IPS-20b (cell line): ENCODE measurements at regions not wholly inside any gene's neighbourhood (a gene's known extent, or its start where the extent isn't known, plus 50 kb on each side); places are given as distances from the start of the nearest gene placed in this dataset.
"Not testable (repeated sequence)": the region's sequence is repeated elsewhere in the genome, so short reads cannot be mapped to it uniquely, and the experiment has no call there.

Source experiments
- H3K27ac ChIP-seq: one replicate; pipeline ENCODE4 v1.5.1; 2013; ENCODE audit warnings: low read length
- H3K27me3 ChIP-seq: 2 replicates; pipeline ENCODE4 v1.6.1; 2013; ENCODE audit warnings: mild to moderate bottlenecking, low read length, inconsistent platforms; ENCODE audit not compliant: insufficient read depth
- H3K36me3 ChIP-seq: 2 replicates; pipeline ENCODE4 v1.6.1; 2013; ENCODE audit warnings: low read depth, mild to moderate bottlenecking, inconsistent platforms, low read length, moderate library complexity; ENCODE audit not compliant: insufficient read depth
- H3K4me1 ChIP-seq: 2 replicates; pipeline ENCODE4 v1.6.1; 2013; ENCODE audit warnings: mild to moderate bottlenecking, control low read depth, inconsistent platforms, low read length, moderate library complexity; ENCODE audit not compliant: insufficient read depth
- H3K4me3 ChIP-seq: 2 replicates; pipeline ENCODE4 v1.5.1; 2013; ENCODE audit warnings: mild to moderate bottlenecking, low read length, inconsistent platforms
- H3K9ac ChIP-seq: 2 replicates; pipeline ENCODE4 v1.6.1; 2013; ENCODE audit warnings: low read depth, mild to moderate bottlenecking, inconsistent platforms, low read length, moderate library complexity
- H3K9me3 ChIP-seq: 2 replicates; pipeline ENCODE4 v1.6.1; 2013; ENCODE audit warnings: mild to moderate bottlenecking, low read depth, low read length, inconsistent platforms; ENCODE audit not compliant: insufficient read depth

- no peak overlapping the region for H3K4me3 ChIP-seq
- H3K9me3 ChIP-seq: no peaks in the 10 kb centered on the region
- no peaks in the 10 kb centered on the region for H3K36me3 ChIP-seq
- no peaks in the 10 kb centered on the region for H3K27me3 ChIP-seq
- H3K27ac ChIP-seq: no peak overlapping the region
- no peak overlapping the region for H3K9ac ChIP-seq
- peaks cover 3% of the 10 kb centered on the region; the same call in 1 of the 2 replicates for H3K4me1 ChIP-seq
Observed at GRCh38 chr2:17206771-17207170, 311.5 kb downstream of the RAD51AP2 start.

GRCh38 chr2:17204214-17204613, 314.0 kb downstream of the RAD51AP2 start:
- H3K9me3 ChIP-seq, H3K36me3 ChIP-seq, H3K4me3 ChIP-seq, H3K9ac ChIP-seq, H3K27ac ChIP-seq, H3K4me1 ChIP-seq, H3K27me3 ChIP-seq: not testable (repeated sequence)

- H3K9ac ChIP-seq, H3K9me3 ChIP-seq, H3K36me3 ChIP-seq, H3K4me3 ChIP-seq, H3K27ac ChIP-seq, H3K27me3 ChIP-seq, H3K4me1 ChIP-seq: not testable (repeated sequence)
Observed at GRCh38 chr2:17202628-17203027, 315.6 kb downstream of the RAD51AP2 start.

- H3K4me1 ChIP-seq: no peaks in the 10 kb centered on the region
- H3K27ac ChIP-seq: no peak overlapping the region
- H3K27me3 ChIP-seq: no peaks in the 10 kb centered on the region
- no peak overlapping the region for H3K9ac ChIP-seq
- no peak overlapping the region for H3K4me3 ChIP-seq
- H3K36me3 ChIP-seq: no peaks in the 10 kb centered on the region
- H3K9me3 ChIP-seq: no peaks in the 10 kb centered on the region
Observed at GRCh38 chr2:17199741-17200140, 318.5 kb downstream of the RAD51AP2 start.

GRCh38 chr2:17196380-17196779, 321.9 kb downstream of the RAD51AP2 start:
- Histone ChIP-seq H3K27me3 (no peaks in the 10 kb centered on the region), H3K9me3 (no peaks in the 10 kb centered on the region), H3K36me3 (no peaks in the 10 kb centered on the region), H3K27ac (no peak overlapping the region), H3K4me3 (no peak overlapping the region), H3K4me1 (no peaks in the 10 kb centered on the region), H3K9ac (no peak overlapping the region)

GRCh38 chr2:17195016-17195415, 323.2 kb downstream of the RAD51AP2 start:
- Histone ChIP-seq H3K27ac (no peak overlapping the region), H3K9ac (no peak overlapping the region), H3K4me1 (no peaks in the 10 kb centered on the region; the same call in 1 of the 2 replicates), H3K9me3 (no peaks in the 10 kb centered on the region), H3K4me3 (no peak overlapping the region), H3K27me3 (no peaks in the 10 kb centered on the region), H3K36me3 (no peaks in the 10 kb centered on the region)

GRCh38 chr2:17194083-17194482, 324.2 kb downstream of the RAD51AP2 start:
- no peaks in the 10 kb centered on the region for H3K36me3 ChIP-seq
- no peak overlapping the region for H3K4me3 ChIP-seq
- H3K4me1 ChIP-seq: no peaks in the 10 kb centered on the region; the same call in 1 of the 2 replicates

GRCh38 chr2:17193433-17193890, 324.8 kb downstream of the RAD51AP2 start:
- H3K27me3 ChIP-seq: not testable (repeated sequence)

More at GRCh38 chr2:17194083-17194482, 324.2 kb downstream of the RAD51AP2 start:
- no peak overlapping the region for H3K27ac ChIP-seq
- H3K27me3 ChIP-seq: no peaks in the 10 kb centered on the region
- no peaks in the 10 kb centered on the region for H3K9me3 ChIP-seq
- H3K9ac ChIP-seq: no peak overlapping the region

GRCh38 chr2:17191223-17191622, 327.0 kb downstream of the RAD51AP2 start:
- Histone ChIP-seq H3K4me3 (no peak overlapping the region), H3K9ac (no peak overlapping the region), H3K9me3 (no peaks in the 10 kb centered on the region), H3K36me3 (no peaks in the 10 kb centered on the region), H3K27ac (no peak overlapping the region), H3K4me1 (no peaks in the 10 kb centered on the region; the same call in 1 of the 2 replicates), H3K27me3 (no peaks in the 10 kb centered on the region)

More at GRCh38 chr2:17193433-17193890, 324.8 kb downstream of the RAD51AP2 start:
- H3K27ac ChIP-seq, H3K4me1 ChIP-seq, H3K4me3 ChIP-seq, H3K9me3 ChIP-seq, H3K9ac ChIP-seq, H3K36me3 ChIP-seq: not testable (repeated sequence)

GRCh38 chr2:17190527-17190926, 327.7 kb downstream of the RAD51AP2 start:
- H3K27me3 ChIP-seq: no peaks in the 10 kb centered on the region
- no peaks in the 10 kb centered on the region for H3K9me3 ChIP-seq
- no peak overlapping the region for H3K9ac ChIP-seq
- H3K36me3 ChIP-seq: no peaks in the 10 kb centered on the region
- no peak overlapping the region for H3K27ac ChIP-seq
- no peak overlapping the region for H3K4me3 ChIP-seq
- no peaks in the 10 kb centered on the region; the same call in 1 of the 2 replicates for H3K4me1 ChIP-seq

- no peaks in the 10 kb centered on the region; the same call in 1 of the 2 replicates for H3K4me1 ChIP-seq
- H3K4me3 ChIP-seq: no peak overlapping the region
- no peaks in the 10 kb centered on the region for H3K27me3 ChIP-seq
- no peaks in the 10 kb centered on the region for H3K9me3 ChIP-seq
- H3K36me3 ChIP-seq: no peaks in the 10 kb centered on the region
- no peak overlapping the region for H3K9ac ChIP-seq
- H3K27ac ChIP-seq: no peak overlapping the region
Observed at GRCh38 chr2:17188721-17189120, 329.5 kb downstream of the RAD51AP2 start.

GRCh38 chr2:17184512-17184911, 333.7 kb downstream of the RAD51AP2 start:
- no peak overlapping the region for H3K4me3 ChIP-seq

More at GRCh38 chr2:17184512-17184911, 333.7 kb downstream of the RAD51AP2 start:
- Histone ChIP-seq H3K9ac (no peak overlapping the region), H3K36me3 (no peaks in the 10 kb centered on the region), H3K27ac (no peak overlapping the region), H3K4me1 (no peaks in the 10 kb centered on the region), H3K27me3 (no peaks in the 10 kb centered on the region), H3K9me3 (no peaks in the 10 kb centered on the region)
